SK-N-SH (cell line): ENCODE measurements at regions not wholly inside any gene's neighbourhood (a gene's known extent, or its start where the extent isn't known, plus 50 kb on each side); places are given as distances from the start of the nearest gene placed in this dataset.

ENCODE experiments used
- CTCF ChIA-PET: fragments of 300-600, 350-600 bp; formaldehyde crosslinking; extraction: SDS; loops from one replicate; lab custom pipeline; 2021; lab: Yijun Ruan, JAX
- POLR2A ChIA-PET: fragments of 350-600 bp; sonication (Branson Sonifier 250); formaldehyde crosslinking; extraction: SDS; loops from one replicate; lab custom pipeline; 2020; ENCODE audit warnings: antibody characterized with exemption, inconsistent platforms; lab: Yijun Ruan, JAX
- DNase-seq: peaks from one replicate; pipeline ENCODE4 v3.0.0; 2012
- H2AFZ ChIP-seq: fragments of 200-600 bp; sonication (generic); 2 replicates; pipeline ENCODE4 v1.8.1; 2016; ENCODE audit warnings: antibody characterized with exemption, mild to moderate bottlenecking, low read depth
- H3F3A ChIP-seq: fragments of 200-600 bp; sonication (generic); replicated peaks from 2 replicates; pipeline ENCODE3; 2016; ENCODE audit warnings: antibody characterized with exemption, mild to moderate bottlenecking; ENCODE audit not compliant: insufficient read depth
- H3K27ac ChIP-seq, 2 experiments: fragments of 200-500 bp in 1 of 2; fragments of 200-600 bp in 1 of 2; sonication (Bioruptor generic) in 1 of 2; sonication (generic), shearing (Covaris generic) in 1 of 2; 2 replicates each; pipeline versions ENCODE4 v1.5.1 to v1.6.1; 2014 to 2016; ENCODE audit warnings: low read depth in 2 of 2, inconsistent platforms in 1 of 2, low read length in 1 of 2, mild to moderate bottlenecking in 1 of 2, mixed read lengths in 1 of 2
- H3K27me3 ChIP-seq: fragments of 200-600 bp; sonication (generic), shearing (Covaris generic); 2 replicates; pipeline ENCODE4 v1.6.1; 2016; ENCODE audit warnings: mixed run types; ENCODE audit not compliant: insufficient read depth
- H3K36me3 ChIP-seq, 2 experiments: fragments of 200-500 bp in 1 of 2; fragments of 200-600 bp in 1 of 2; sonication (Bioruptor generic) in 1 of 2; sonication (generic) in 1 of 2; replicated peaks in 1 of 2; 2 replicates each; pipeline versions ENCODE3 to v1.5.1; 2014 to 2016; ENCODE audit warnings: low read length in 1 of 2, mild to moderate bottlenecking in 1 of 2; ENCODE audit not compliant: insufficient read depth in 2 of 2, control insufficient read depth in 1 of 2
- H3K4me1 ChIP-seq, 2 experiments: fragments of 200-500 bp in 1 of 2; fragments of 200-600 bp in 1 of 2; sonication (Bioruptor generic) in 1 of 2; sonication (generic), shearing (Covaris generic) in 1 of 2; 2 replicates each; pipeline versions ENCODE4 v1.5.1 to v1.6.1; 2014 to 2016; ENCODE audit warnings: low read depth in 1 of 2, low read length in 1 of 2, mixed run types in 1 of 2; ENCODE audit not compliant: insufficient read depth in 2 of 2, control insufficient read depth in 1 of 2
- H3K4me2 ChIP-seq: fragments of 200-600 bp; sonication (generic), shearing (Covaris generic); 2 replicates; pipeline ENCODE4 v1.6.1; 2017; ENCODE audit warnings: mixed run types
- H3K4me3 ChIP-seq, 2 experiments: fragments of 200-500 bp in 1 of 2; fragments of 200-600 bp in 1 of 2; sonication (Bioruptor generic) in 1 of 2; sonication (generic), shearing (Covaris generic) in 1 of 2; 2 replicates each; pipeline versions ENCODE4 v1.5.1 to v1.8.1; 2014 to 2016; ENCODE audit warnings: low read depth in 2 of 2, inconsistent platforms in 1 of 2, low read length in 1 of 2, mild to moderate bottlenecking in 1 of 2, mixed read lengths in 1 of 2, moderate library complexity in 1 of 2
- H3K79me2 ChIP-seq: fragments of 200-600 bp; sonication (generic); 2 replicates; pipeline ENCODE4 v1.8.1; 2017; ENCODE audit warnings: mild to moderate bottlenecking; ENCODE audit not compliant: insufficient read depth
- H3K9ac ChIP-seq: fragments of 200-600 bp; sonication (generic); 2 replicates; pipeline ENCODE4 v1.6.1; 2017; ENCODE audit warnings: mixed run types
- H3K9me2 ChIP-seq: fragments of 200-600 bp; sonication (generic); 2 replicates; pipeline ENCODE4 v1.6.1; 2017; ENCODE audit warnings: mixed run types
- H3K9me3 ChIP-seq: fragments of 200-600 bp; sonication (generic); 2 replicates; pipeline ENCODE4 v1.6.1; 2017; ENCODE audit warnings: mixed run types, mild to moderate bottlenecking, moderate library complexity
- H4K20me1 ChIP-seq: fragments of 200-600 bp; sonication (generic); 2 replicates; pipeline ENCODE4 v1.6.1; 2017; ENCODE audit warnings: mild to moderate bottlenecking, mixed run types; ENCODE audit not compliant: insufficient read depth
- CTCF ChIP-seq: fragments of 200-600 bp; sonication (generic); IDR thresholded peaks from 2 replicates; pipeline ENCODE4 v1.6.1; 2017; ENCODE audit warnings: antibody characterized with exemption, mild to moderate bottlenecking, moderate library complexity
- ELF1 ChIP-seq: IDR thresholded peaks from 2 replicates; pipeline ENCODE4 v1.4.0; 2012
- FOSL2 ChIP-seq: IDR thresholded peaks from 2 replicates; pipeline ENCODE4 v1.4.0; 2012; ENCODE audit warnings: low read depth, mild to moderate bottlenecking, moderate library complexity, borderline replicate concordance
- FOXJ3 ChIP-seq: sonication (generic); formaldehyde crosslinking; IDR thresholded peaks from 2 replicates; pipeline ENCODE4 v1.5.1; 2020; ENCODE audit warnings: mild to moderate bottlenecking, missing genetic modification reagents
- FOXM1 ChIP-seq: IDR thresholded peaks from 2 replicates; pipeline ENCODE4 v1.4.0; 2012; ENCODE audit warnings: low read depth, mild to moderate bottlenecking
- MXI1 ChIP-seq: IDR thresholded peaks from 2 replicates; pipeline ENCODE4 v1.6.1; 2012; ENCODE audit warnings: mild to moderate bottlenecking, low read depth, low read length, improper control_type of control experiment
- NRF1 ChIP-seq: IDR thresholded peaks from 2 replicates; pipeline ENCODE4 v1.6.1; 2012; ENCODE audit warnings: low read depth, mild to moderate bottlenecking, low read length
- POLR2AphosphoS5 ChIP-seq: IDR thresholded peaks from 2 replicates; pipeline ENCODE4 v1.6.1; 2012; ENCODE audit warnings: low read depth, low read length
- RAD21 ChIP-seq: IDR thresholded peaks from 2 replicates; pipeline ENCODE4 v1.6.1; 2012; ENCODE audit warnings: mild to moderate bottlenecking, low read length
- RCOR1 ChIP-seq: fragments of 150-350 bp; IDR thresholded peaks from 2 replicates; pipeline ENCODE4 v1.6.1; 2017; ENCODE audit warnings: antibody characterized with exemption, low read length
- RXRA ChIP-seq: IDR thresholded peaks from 2 replicates; pipeline ENCODE4 v1.4.0; 2012; ENCODE audit warnings: low read depth, mild to moderate bottlenecking, borderline replicate concordance
- TCF12 ChIP-seq: IDR thresholded peaks from 2 replicates; pipeline ENCODE4 v1.4.0; 2012
- TEAD4 ChIP-seq: IDR thresholded peaks from 2 replicates; pipeline ENCODE4 v1.4.0; 2012; ENCODE audit warnings: mild to moderate bottlenecking, borderline replicate concordance; ENCODE audit not compliant: insufficient read depth
- USF1 ChIP-seq: IDR thresholded peaks from 2 replicates; pipeline ENCODE4 v1.4.0; 2012; ENCODE audit warnings: low read depth, borderline replicate concordance
- USF2 ChIP-seq: fragments of 150-350 bp; IDR thresholded peaks from 2 replicates; pipeline ENCODE4 v1.6.1; 2017; ENCODE audit warnings: antibody characterized with exemption, low read length, low read depth, borderline replicate concordance
- WGBS: methylation state at CpG from one replicate; pipeline ENCODE4 v1.1.6; 2017; ENCODE audit warnings: low lambda C conversion rate; 5-methylcytosine and 5-hydroxymethylcytosine counted together
- TF ChIP-seq, protein P1 (sequence below): fragments of 150-350 bp; IDR thresholded peaks from 2 replicates; pipeline ENCODE4 v1.6.1; 2016; ENCODE audit warnings: mild to moderate bottlenecking, low read depth, low read length
- TF ChIP-seq, protein P2 (sequence below): IDR thresholded peaks from 2 replicates; pipeline ENCODE4 v1.4.0; 2012; ENCODE audit warnings: low read depth, borderline replicate concordance

GRCh38 chr18:39805218-39805617 is 2149.8 kb upstream of the PIK3C3 start:
- Histone ChIP-seq H3K9me2 (no peaks in the 10 kb centered on the region), H3K4me1 (no peaks in the 10 kb centered on the region), H3K79me2 (no peaks in the 10 kb centered on the region), H3K36me3 (no peaks in the 10 kb centered on the region), H3K4me3 (no peak overlapping the region), H3F3A (peaks cover 29% of the 10 kb centered on the region), H3K27ac (no peak overlapping the region), H3K27me3 (no peaks in the 10 kb centered on the region), H3K9me3 (no peaks in the 10 kb centered on the region), H2AFZ (no peak overlapping the region), H4K20me1 (no peaks in the 10 kb centered on the region), H3K4me2 (no peak overlapping the region), H3K9ac (no peak overlapping the region)
- TF ChIP-seq TCF12 (no peak), RXRA (no peak), ELF1 (no peak), FOXJ3 (CRISPR knock-in tag) (no peak), MXI1 (no peak), CTCF (no peak), FOXM1 (no peak), RCOR1 (no peak), FOSL2 (no peak), RAD21 (no peak)
- TF ChIP-seq, protein P1, sequence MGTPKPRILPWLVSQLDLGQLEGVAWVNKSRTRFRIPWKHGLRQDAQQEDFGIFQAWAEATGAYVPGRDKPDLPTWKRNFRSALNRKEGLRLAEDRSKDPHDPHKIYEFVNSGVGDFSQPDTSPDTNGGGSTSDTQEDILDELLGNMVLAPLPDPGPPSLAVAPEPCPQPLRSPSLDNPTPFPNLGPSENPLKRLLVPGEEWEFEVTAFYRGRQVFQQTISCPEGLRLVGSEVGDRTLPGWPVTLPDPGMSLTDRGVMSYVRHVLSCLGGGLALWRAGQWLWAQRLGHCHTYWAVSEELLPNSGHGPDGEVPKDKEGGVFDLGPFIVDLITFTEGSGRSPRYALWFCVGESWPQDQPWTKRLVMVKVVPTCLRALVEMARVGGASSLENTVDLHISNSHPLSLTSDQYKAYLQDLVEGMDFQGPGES: no peak
- TF ChIP-seq, protein P2, sequence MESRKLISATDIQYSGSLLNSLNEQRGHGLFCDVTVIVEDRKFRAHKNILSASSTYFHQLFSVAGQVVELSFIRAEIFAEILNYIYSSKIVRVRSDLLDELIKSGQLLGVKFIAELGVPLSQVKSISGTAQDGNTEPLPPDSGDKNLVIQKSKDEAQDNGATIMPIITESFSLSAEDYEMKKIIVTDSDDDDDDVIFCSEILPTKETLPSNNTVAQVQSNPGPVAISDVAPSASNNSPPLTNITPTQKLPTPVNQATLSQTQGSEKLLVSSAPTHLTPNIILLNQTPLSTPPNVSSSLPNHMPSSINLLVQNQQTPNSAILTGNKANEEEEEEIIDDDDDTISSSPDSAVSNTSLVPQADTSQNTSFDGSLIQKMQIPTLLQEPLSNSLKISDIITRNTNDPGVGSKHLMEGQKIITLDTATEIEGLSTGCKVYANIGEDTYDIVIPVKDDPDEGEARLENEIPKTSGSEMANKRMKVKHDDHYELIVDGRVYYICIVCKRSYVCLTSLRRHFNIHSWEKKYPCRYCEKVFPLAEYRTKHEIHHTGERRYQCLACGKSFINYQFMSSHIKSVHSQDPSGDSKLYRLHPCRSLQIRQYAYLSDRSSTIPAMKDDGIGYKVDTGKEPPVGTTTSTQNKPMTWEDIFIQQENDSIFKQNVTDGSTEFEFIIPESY: no peak
- CTCF ChIA-PET: interaction anchor here (0.7 kb wide), 1 partner anchor 78 kb away, joined by 3 read pairs; no protein-coding TSS in a partner anchor
- POLR2A ChIA-PET: no interaction called here
- no peak for DNase-seq
- 20% methylated on average over 1 of the region's 1 CpG for WGBS

GRCh38 chr18:39802648-39803229 is 2152.3 kb upstream of the PIK3C3 start:
- Histone ChIP-seq H3K36me3 (no peaks in the 10 kb centered on the region), H3K4me1 (no peaks in the 10 kb centered on the region), H3K27me3 (no peaks in the 10 kb centered on the region), H3K9me3 (no peaks in the 10 kb centered on the region), H3K4me3 (no peak overlapping the region), H3F3A (peaks cover 29% of the 10 kb centered on the region), H3K4me2 (no peak overlapping the region), H3K79me2 (no peaks in the 10 kb centered on the region), H2AFZ (no peak overlapping the region), H4K20me1 (no peaks in the 10 kb centered on the region), H3K27ac (no peak overlapping the region), H3K9me2 (no peaks in the 10 kb centered on the region), H3K9ac (no peak overlapping the region)
- TF ChIP-seq NRF1 (no peak), POLR2AphosphoS5 (no peak), USF1 (no peak), USF2 (no peak), RXRA (no peak), TEAD4 (no peak)
- POLR2A ChIA-PET: no interaction called here
- no peak for DNase-seq
- CTCF ChIA-PET: no interaction called here
- 80% methylated on average over 17 of the region's 17 CpGs for WGBS
